A673 (cell line): ENCODE measurements at regions not wholly inside any gene's neighbourhood (a gene's known extent, or its start where the extent isn't known, plus 50 kb on each side); places are given as distances from the start of the nearest gene placed in this dataset.
A peak's percentile ranks its signal among the peaks of the same experiment; 100 is the strongest.

Source experiments
- BruUV-seq: library from RNA; stranded (reverse); fragments of 400-500 nt; replicated peaks from 2 replicates; lab custom pipeline; 2021; lab: Mats Ljungman, UMichigan
- CTCF ChIA-PET: fragments of 300-600 bp; sonication (Branson Sonifier 250); formaldehyde crosslinking; loops from one replicate; lab custom pipeline; 2022; ENCODE audit warnings: antibody characterized with exemption; lab: Charles Lee
- POLR2A ChIA-PET: fragments of 300-600 bp; sonication (Branson Sonifier 250); formaldehyde crosslinking; loops from one replicate; lab custom pipeline; 2022; ENCODE audit warnings: antibody characterized with exemption; ENCODE audit not compliant: low non-redundant PET; lab: Charles Lee
- DNase-seq: peaks from one replicate; pipeline ENCODE4 v3.0.0-alpha.2; 2015; ENCODE audit warnings: low spot score
- H3K27ac ChIP-seq: fragments of 200-600 bp; sonication (generic); 2 replicates; pipeline ENCODE4 v1.5.1; 2016; ENCODE audit warnings: mixed run types, low read depth, mild to moderate bottlenecking, mixed read lengths, antibody characterized with exemption, low read length; ENCODE audit not compliant: poor library complexity, severe bottlenecking
- H3K27me3 ChIP-seq: fragments of 200-600 bp; sonication (generic); replicated peaks from 2 replicates; pipeline ENCODE4 v1.6.1; 2017; ENCODE audit warnings: mixed run types, low read depth, mild to moderate bottlenecking, mixed read lengths, antibody characterized with exemption, low read length; ENCODE audit not compliant: insufficient read depth, poor library complexity
- H3K36me3 ChIP-seq: fragments of 200-600 bp; sonication (generic); 2 replicates; pipeline ENCODE4 v1.6.1; 2016; ENCODE audit warnings: mixed run types, mild to moderate bottlenecking, mixed read lengths, antibody characterized with exemption, low read length; ENCODE audit not compliant: insufficient read depth, poor library complexity, severe bottlenecking
- H3K4me1 ChIP-seq: fragments of 200-600 bp; sonication (generic); 2 replicates; pipeline ENCODE4 v1.6.1; 2017; ENCODE audit warnings: mixed run types, mild to moderate bottlenecking, mixed read lengths, antibody characterized with exemption, low read length; ENCODE audit not compliant: insufficient read depth, poor library complexity, severe bottlenecking
- H3K4me3 ChIP-seq: fragments of 200-600 bp; sonication (generic); 2 replicates; pipeline ENCODE4 v1.5.1; 2016; ENCODE audit warnings: low read depth, mixed run types, mild to moderate bottlenecking, mixed read lengths, low read length; ENCODE audit not compliant: poor library complexity, severe bottlenecking
- H3K9me3 ChIP-seq: fragments of 200-600 bp; sonication (generic); 2 replicates; pipeline ENCODE4 v1.6.1; 2016; ENCODE audit warnings: mixed run types, low read depth, mild to moderate bottlenecking, mixed read lengths, antibody characterized with exemption, low read length; ENCODE audit not compliant: poor library complexity, severe bottlenecking
- EZH2 ChIP-seq: fragments of 200-600 bp; sonication (generic); IDR thresholded peaks from 2 replicates; pipeline ENCODE4 v1.6.1; 2017; ENCODE audit warnings: borderline replicate concordance, low read depth, mild to moderate bottlenecking, mixed read lengths, antibody characterized with exemption, low read length; ENCODE audit not compliant: poor library complexity, severe bottlenecking
- intact Hi-C: fragments of 100-400 bp; cut with micrococcal nuclease; formaldehyde crosslinking; loops from one replicate; pipeline ENCODE4 v1.10.0; 2022; ENCODE audit not compliant: unreplicated experiment
- TF ChIP-seq, protein P1 (sequence below): fragments of 300-800, 200-600 bp; sonication (generic); conservative IDR thresholded peaks from 2 replicates; pipeline ENCODE4 v1.5.1; 2017; ENCODE audit warnings: low read depth, mild to moderate bottlenecking, antibody characterized with exemption, low read length, moderate library complexity, mixed read lengths

DNA sequence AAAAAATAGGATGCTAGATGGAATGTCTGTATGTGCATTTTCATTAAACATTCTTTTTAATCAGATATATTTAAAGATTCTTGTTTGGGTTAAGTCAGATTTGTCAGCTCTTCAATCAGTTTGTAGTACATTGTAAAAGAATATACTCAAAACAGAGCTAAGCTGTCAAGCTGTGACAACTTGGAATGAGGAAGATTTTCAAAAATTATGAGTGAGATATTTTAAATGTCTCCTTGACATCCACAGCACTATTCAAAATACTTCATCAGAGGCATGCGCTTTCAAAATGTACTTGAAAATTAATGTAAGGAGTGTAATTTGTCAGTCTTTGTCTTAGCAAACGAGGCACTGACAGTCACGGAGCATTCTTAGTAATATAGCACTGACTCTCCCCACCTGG, 182.0 kb downstream of the MAT2B start:
- ChIA-PET POLR2A (no interaction called here), CTCF (no interaction called here)
- no TSS peak for BruUV-seq
- no peaks in the 10 kb centered on the region for H3K9me3 ChIP-seq
- no peak overlapping the region for H3K27ac ChIP-seq
- H3K27me3 ChIP-seq, result peaks cover 53% of the 10 kb centered on the region
- TF ChIP-seq EZH2, result no peak
- TF ChIP-seq, protein P1, sequence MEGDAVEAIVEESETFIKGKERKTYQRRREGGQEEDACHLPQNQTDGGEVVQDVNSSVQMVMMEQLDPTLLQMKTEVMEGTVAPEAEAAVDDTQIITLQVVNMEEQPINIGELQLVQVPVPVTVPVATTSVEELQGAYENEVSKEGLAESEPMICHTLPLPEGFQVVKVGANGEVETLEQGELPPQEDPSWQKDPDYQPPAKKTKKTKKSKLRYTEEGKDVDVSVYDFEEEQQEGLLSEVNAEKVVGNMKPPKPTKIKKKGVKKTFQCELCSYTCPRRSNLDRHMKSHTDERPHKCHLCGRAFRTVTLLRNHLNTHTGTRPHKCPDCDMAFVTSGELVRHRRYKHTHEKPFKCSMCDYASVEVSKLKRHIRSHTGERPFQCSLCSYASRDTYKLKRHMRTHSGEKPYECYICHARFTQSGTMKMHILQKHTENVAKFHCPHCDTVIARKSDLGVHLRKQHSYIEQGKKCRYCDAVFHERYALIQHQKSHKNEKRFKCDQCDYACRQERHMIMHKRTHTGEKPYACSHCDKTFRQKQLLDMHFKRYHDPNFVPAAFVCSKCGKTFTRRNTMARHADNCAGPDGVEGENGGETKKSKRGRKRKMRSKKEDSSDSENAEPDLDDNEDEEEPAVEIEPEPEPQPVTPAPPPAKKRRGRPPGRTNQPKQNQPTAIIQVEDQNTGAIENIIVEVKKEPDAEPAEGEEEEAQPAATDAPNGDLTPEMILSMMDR, result no peak
- H3K36me3 ChIP-seq, result no peaks in the 10 kb centered on the region
- no peak overlapping the region for H3K4me3 ChIP-seq
- H3K4me1 ChIP-seq, result no peaks in the 10 kb centered on the region
- no peak for DNase-seq
- intact Hi-C loops, result no loop called here

DNA sequence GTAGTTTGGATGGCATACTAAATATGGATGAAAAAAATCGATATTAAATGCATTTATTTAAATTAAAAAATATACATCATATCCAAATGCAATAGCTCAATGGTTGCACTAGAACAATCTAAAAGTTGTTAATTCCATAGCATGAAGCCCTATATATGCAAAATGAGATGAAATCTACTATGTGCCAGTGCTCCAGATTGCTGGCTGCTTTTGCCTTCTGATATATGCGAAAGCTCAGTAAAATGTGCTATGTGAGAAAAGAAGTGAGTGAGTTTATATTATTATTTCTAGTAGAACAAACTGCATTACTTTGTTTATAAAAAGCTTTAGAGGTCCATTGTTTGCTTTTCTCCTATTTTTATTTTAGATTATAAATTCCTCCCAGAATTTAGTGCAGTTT, 186.7 kb downstream of the MAT2B start:
- Histone ChIP-seq H3K4me1 (no peaks in the 10 kb centered on the region), H3K9me3 (no peaks in the 10 kb centered on the region), H3K27ac (no peak overlapping the region), H3K36me3 (no peaks in the 10 kb centered on the region), H3K27me3 (peaks cover 87% of the 10 kb centered on the region), H3K4me3 (no peak overlapping the region)
- intact Hi-C loops, result loop anchor here (5.0 to 10.0 kb wide), 2 partner anchors 125 to 313 kb away; no protein-coding TSS in a partner anchor
- ChIA-PET POLR2A (no interaction called here), CTCF (no interaction called here)
- DNase-seq, result no peak
- BruUV-seq, result no TSS peak
- TF ChIP-seq, protein P1, result no peak
- no peak for TF ChIP-seq EZH2

DNA sequence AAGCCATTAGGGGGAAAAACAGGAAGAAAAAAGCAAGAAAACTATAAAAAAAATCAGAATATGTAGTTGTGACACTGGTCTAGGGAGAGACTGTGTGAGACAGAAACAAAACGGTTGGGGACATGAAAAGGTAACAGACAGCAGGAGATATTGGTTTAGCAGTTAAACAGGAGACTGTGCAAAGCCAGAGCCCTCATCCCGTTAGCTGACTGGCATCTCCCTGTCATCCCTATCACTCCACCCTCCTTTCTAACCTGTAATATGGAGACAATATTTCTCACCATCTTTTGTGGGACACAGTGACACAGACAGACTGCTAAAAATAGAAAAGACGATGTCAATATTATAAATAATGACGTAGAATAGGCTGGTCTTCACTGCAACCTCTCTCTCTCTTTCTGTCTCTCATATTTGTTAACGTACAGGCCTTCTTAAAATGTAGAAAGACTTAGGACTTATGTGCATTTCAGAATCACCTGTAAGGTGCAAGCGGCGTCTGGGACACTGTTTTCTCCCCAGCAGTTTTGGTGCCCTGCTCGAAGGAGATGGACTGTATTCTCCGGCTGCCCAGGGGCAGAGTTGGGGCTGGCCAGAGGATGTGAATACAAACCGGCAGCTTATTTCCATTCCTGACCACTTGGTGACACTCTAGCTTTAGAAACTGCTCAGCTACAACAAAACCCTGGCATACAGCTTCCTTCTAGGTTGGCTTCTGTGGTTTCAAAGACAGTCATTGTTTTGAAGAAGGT, 190.6 kb downstream of the MAT2B start:
- Histone ChIP-seq H3K27me3 (peaks cover 58% of the 10 kb centered on the region), H3K4me1 (no peaks in the 10 kb centered on the region), H3K36me3 (no peaks in the 10 kb centered on the region), H3K9me3 (no peaks in the 10 kb centered on the region), H3K4me3 (no peak overlapping the region), H3K27ac (no peak overlapping the region)
- TF ChIP-seq, protein P1, result peak; percentile 62
- no peak for TF ChIP-seq EZH2
- DNase-seq, result peak; percentile 40
- POLR2A ChIA-PET, result no interaction called here
- BruUV-seq, result no TSS peak
- intact Hi-C loops, result loop anchor here (1.0 to 10.0 kb wide), 2 partner anchors 309 to 808 kb away; no protein-coding TSS in a partner anchor
- CTCF ChIA-PET, result no interaction called here
